Astrocyte (in vitro differentiated cells and primary cell): ENCODE measurements at regions not wholly inside any gene's neighbourhood (a gene's known extent, or its start where the extent isn't known, plus 50 kb on each side); places are given as distances from the start of the nearest gene placed in this dataset.

Source experiments
- DNase-seq: peaks from one replicate; pipeline ENCODE4 v3.0.0-alpha.2; 2010; ENCODE audit warnings: low read depth
- FAIRE-seq: peaks from 2 replicates; lab custom pipeline; 2011; peaks lifted over from hg19 to GRCh38; lab: Jason Lieb, UNC
- H2AFZ ChIP-seq: 2 replicates; pipeline ENCODE4 v1.6.0; 2012; ENCODE audit warnings: low read depth, low read length, inconsistent platforms
- H3K27ac ChIP-seq: 2 replicates; pipeline ENCODE4 v1.5.1; 2011; ENCODE audit warnings: low read depth, low read length, inconsistent platforms
- H3K27me3 ChIP-seq: 2 replicates; pipeline ENCODE4 v1.6.0; 2011; ENCODE audit warnings: low read length, inconsistent platforms; ENCODE audit not compliant: insufficient read depth
- H3K36me3 ChIP-seq: 2 replicates; pipeline ENCODE4 v1.5.1; 2011; ENCODE audit warnings: low read length, inconsistent platforms; ENCODE audit not compliant: insufficient read depth
- H3K4me1 ChIP-seq: 2 replicates; pipeline ENCODE4 v1.5.1; 2011; ENCODE audit warnings: low read length, inconsistent platforms; ENCODE audit not compliant: insufficient read depth
- H3K4me2 ChIP-seq: 2 replicates; pipeline ENCODE4 v1.6.0; 2012; ENCODE audit warnings: low read length, inconsistent platforms
- H3K4me3 ChIP-seq: 2 replicates; pipeline ENCODE4 v1.5.1; 2011; ENCODE audit warnings: low read depth, mild to moderate bottlenecking, low read length, inconsistent platforms; ENCODE audit not compliant: insufficient read depth
- H3K79me2 ChIP-seq: 2 replicates; pipeline ENCODE4 v1.6.0; 2012; ENCODE audit warnings: mild to moderate bottlenecking, low read length, inconsistent platforms; ENCODE audit not compliant: insufficient read depth
- H3K9ac ChIP-seq: 2 replicates; pipeline ENCODE4 v1.6.0; 2012; ENCODE audit warnings: mild to moderate bottlenecking, low read length, inconsistent platforms
- H3K9me3 ChIP-seq: 2 replicates; pipeline ENCODE4 v1.5.1; 2012; ENCODE audit warnings: low read depth, mild to moderate bottlenecking, low read length, inconsistent platforms; ENCODE audit not compliant: insufficient read depth
- H4K20me1 ChIP-seq: 2 replicates; pipeline ENCODE4 v1.6.0; 2012; ENCODE audit warnings: low read length, inconsistent platforms; ENCODE audit not compliant: insufficient read depth
- H3K27ac Mint-ChIP-seq: one replicate; pipeline ENCODE4 v1.8.0; 2021; ENCODE audit warnings: mild to moderate bottlenecking, mixed read lengths; ENCODE audit not compliant: unreplicated experiment
- H3K27me3 Mint-ChIP-seq: one replicate; pipeline ENCODE4 v1.8.0; 2021; ENCODE audit warnings: low read depth, mixed read lengths; ENCODE audit not compliant: unreplicated experiment
- H3K36me3 Mint-ChIP-seq: one replicate; pipeline ENCODE4 v1.8.0; 2021; ENCODE audit warnings: low read depth, mixed read lengths; ENCODE audit not compliant: unreplicated experiment
- H3K4me1 Mint-ChIP-seq: one replicate; pipeline ENCODE4 v1.8.0; 2021; ENCODE audit warnings: low read depth, mixed read lengths; ENCODE audit not compliant: unreplicated experiment
- H3K4me3 Mint-ChIP-seq: one replicate; pipeline ENCODE4 v1.8.0; 2021; ENCODE audit warnings: mild to moderate bottlenecking, moderate library complexity, mixed read lengths; ENCODE audit not compliant: unreplicated experiment
- H3K9me3 Mint-ChIP-seq: one replicate; pipeline ENCODE4 v1.8.0; 2021; ENCODE audit warnings: mild to moderate bottlenecking, mixed read lengths; ENCODE audit not compliant: unreplicated experiment
- EZH2 ChIP-seq: IDR thresholded peaks from 2 replicates; pipeline ENCODE4 v1.6.1; 2012; ENCODE audit warnings: mild to moderate bottlenecking, low read length, inconsistent platforms; ENCODE audit not compliant: insufficient read depth
- TF ChIP-seq, protein P1 (sequence below): IDR thresholded peaks from 2 replicates; pipeline ENCODE4 v1.5.1; 2011; ENCODE audit warnings: low read depth, mild to moderate bottlenecking, inconsistent platforms, low read length, moderate library complexity; ENCODE audit not compliant: insufficient read depth

- H3K4me3 ChIP-seq: no peak overlapping the region
- Mint-ChIP-seq H3K9me3 (peaks cover 18% of the 10 kb centered on the region), H3K4me3 (no peak overlapping the region), H3K27me3 (peaks cover 13% of the 10 kb centered on the region), H3K36me3 (no peaks in the 10 kb centered on the region), H3K27ac (no peak overlapping the region), H3K4me1 (no peaks in the 10 kb centered on the region)
- no peaks in the 10 kb centered on the region for H3K36me3 ChIP-seq
- FAIRE-seq (no peak), DNase-seq (no peak)
- H3K27me3 ChIP-seq: no peaks in the 10 kb centered on the region
- peaks cover 4% of the 10 kb centered on the region for H3K9me3 ChIP-seq
- no peak overlapping the region for H2AFZ ChIP-seq
- no peak overlapping the region for H3K27ac ChIP-seq
- H3K9ac ChIP-seq: no peak overlapping the region
- TF ChIP-seq, protein P1, sequence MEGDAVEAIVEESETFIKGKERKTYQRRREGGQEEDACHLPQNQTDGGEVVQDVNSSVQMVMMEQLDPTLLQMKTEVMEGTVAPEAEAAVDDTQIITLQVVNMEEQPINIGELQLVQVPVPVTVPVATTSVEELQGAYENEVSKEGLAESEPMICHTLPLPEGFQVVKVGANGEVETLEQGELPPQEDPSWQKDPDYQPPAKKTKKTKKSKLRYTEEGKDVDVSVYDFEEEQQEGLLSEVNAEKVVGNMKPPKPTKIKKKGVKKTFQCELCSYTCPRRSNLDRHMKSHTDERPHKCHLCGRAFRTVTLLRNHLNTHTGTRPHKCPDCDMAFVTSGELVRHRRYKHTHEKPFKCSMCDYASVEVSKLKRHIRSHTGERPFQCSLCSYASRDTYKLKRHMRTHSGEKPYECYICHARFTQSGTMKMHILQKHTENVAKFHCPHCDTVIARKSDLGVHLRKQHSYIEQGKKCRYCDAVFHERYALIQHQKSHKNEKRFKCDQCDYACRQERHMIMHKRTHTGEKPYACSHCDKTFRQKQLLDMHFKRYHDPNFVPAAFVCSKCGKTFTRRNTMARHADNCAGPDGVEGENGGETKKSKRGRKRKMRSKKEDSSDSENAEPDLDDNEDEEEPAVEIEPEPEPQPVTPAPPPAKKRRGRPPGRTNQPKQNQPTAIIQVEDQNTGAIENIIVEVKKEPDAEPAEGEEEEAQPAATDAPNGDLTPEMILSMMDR: no peak
- TF ChIP-seq EZH2: no peak
- no peaks in the 10 kb centered on the region for H3K4me1 ChIP-seq
- H3K4me2 ChIP-seq: no peak overlapping the region
- H3K79me2 ChIP-seq: no peaks in the 10 kb centered on the region
- no peaks in the 10 kb centered on the region for H4K20me1 ChIP-seq
Observed at GRCh38 chr6:106770081-106770480, 140.7 kb downstream of the QRSL1 start.

DNA sequence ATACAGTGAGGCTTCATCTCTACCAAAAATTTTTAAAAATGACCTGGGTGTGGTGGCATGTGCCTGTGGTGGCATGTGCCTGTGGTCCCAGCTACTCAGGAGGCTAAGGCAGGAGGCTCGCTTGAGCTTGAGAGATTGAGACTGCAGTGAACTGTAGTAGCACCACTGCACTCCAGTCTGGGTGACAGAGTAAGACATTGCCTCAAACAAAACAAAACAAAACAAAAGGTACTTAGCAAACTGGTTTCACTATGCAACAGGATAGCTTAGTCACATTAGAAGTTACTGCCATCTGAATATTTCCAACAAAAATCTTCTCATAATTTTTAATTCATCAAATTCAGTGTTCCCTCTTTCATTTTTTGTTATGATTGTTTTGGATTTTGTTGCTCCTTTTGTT lies 137.9 kb downstream of the QRSL1 start:
- Histone ChIP-seq H3K27ac (no peak overlapping the region), H3K4me1 (no peaks in the 10 kb centered on the region), H4K20me1 (no peaks in the 10 kb centered on the region), H3K4me2 (no peak overlapping the region), H3K4me3 (no peak overlapping the region), H3K79me2 (no peaks in the 10 kb centered on the region), H3K9me3 (peaks cover 4% of the 10 kb centered on the region), H3K27me3 (no peaks in the 10 kb centered on the region), H3K36me3 (no peaks in the 10 kb centered on the region), H2AFZ (no peak overlapping the region), H3K9ac (no peak overlapping the region)
- Mint-ChIP-seq H3K36me3 (no peaks in the 10 kb centered on the region), H3K27ac (no peak overlapping the region), H3K4me3 (no peak overlapping the region), H3K4me1 (no peaks in the 10 kb centered on the region), H3K9me3 (peaks cover 23% of the 10 kb centered on the region), H3K27me3 (peaks cover 4% of the 10 kb centered on the region)
- no peak for TF ChIP-seq EZH2
- DNase-seq (no peak), FAIRE-seq (no peak)

- Histone ChIP-seq H3K27me3 (no peaks in the 10 kb centered on the region), H3K4me2 (no peak overlapping the region), H3K4me3 (no peak overlapping the region), H3K79me2 (no peaks in the 10 kb centered on the region), H3K4me1 (no peaks in the 10 kb centered on the region), H2AFZ (no peak overlapping the region), H3K9ac (no peak overlapping the region), H3K36me3 (no peaks in the 10 kb centered on the region), H3K27ac (no peak overlapping the region), H4K20me1 (no peaks in the 10 kb centered on the region), H3K9me3 (peaks cover 4% of the 10 kb centered on the region)
- Mint-ChIP-seq H3K4me3 (no peak overlapping the region), H3K27me3 (peaks cover 4% of the 10 kb centered on the region), H3K4me1 (no peaks in the 10 kb centered on the region), H3K27ac (no peak overlapping the region), H3K9me3 (peaks cover 22% of the 10 kb centered on the region), H3K36me3 (no peaks in the 10 kb centered on the region)
- TF ChIP-seq EZH2: no peak
- TF ChIP-seq, protein P1: no peak
- no peak for DNase-seq
- no peak for FAIRE-seq
Observed at GRCh38 chr6:106766201-106766600, 136.8 kb downstream of the QRSL1 start.
